Mesothelial cell of epicardium (in vitro differentiated cells): ENCODE measurements at regions not wholly inside any gene's neighbourhood (a gene's known extent, or its start where the extent isn't known, plus 50 kb on each side); places are given as distances from the start of the nearest gene placed in this dataset.

Source experiments
- DNase-seq, 2 experiments: peaks; one replicate each; pipeline ENCODE4 v3.0.0; 2021; ENCODE audit warnings: low spot score in 2 of 2; ENCODE audit not compliant: unreplicated experiment in 2 of 2
- H3K27ac Mint-ChIP-seq: 2 replicates; pipeline ENCODE4 v1.8.0; 2021; ENCODE audit warnings: mixed read lengths
- H3K27me3 Mint-ChIP-seq: 2 replicates; pipeline ENCODE4 v1.8.0; 2021; ENCODE audit warnings: low read depth, mixed read lengths
- H3K36me3 Mint-ChIP-seq: 2 replicates; pipeline ENCODE4 v1.8.0; 2021; ENCODE audit warnings: mixed read lengths
- H3K4me1 Mint-ChIP-seq: 2 replicates; pipeline ENCODE4 v1.8.0; 2021; ENCODE audit warnings: mixed read lengths
- H3K4me3 Mint-ChIP-seq: 2 replicates; pipeline ENCODE4 v1.8.0; 2021; ENCODE audit warnings: mild to moderate bottlenecking, moderate library complexity, mixed read lengths
- H3K9me3 Mint-ChIP-seq: 2 replicates; pipeline ENCODE4 v1.8.0; 2021; ENCODE audit warnings: mixed read lengths
- CTCF ChIP-seq: fragments of 200-600 bp; sonication (generic); IDR thresholded peaks from one replicate; pipeline ENCODE4 v1.5.0; 2021; ENCODE audit warnings: antibody characterized with exemption; ENCODE audit not compliant: unreplicated experiment

- TF ChIP-seq CTCF = no peak
- no peaks in the 10 kb centered on the region for H3K4me1 Mint-ChIP-seq
- H3K4me3 Mint-ChIP-seq = no peak overlapping the region
- no peak overlapping the region for H3K27ac Mint-ChIP-seq
- no peaks in the 10 kb centered on the region for H3K36me3 Mint-ChIP-seq
- H3K9me3 Mint-ChIP-seq = peaks cover 11% of the 10 kb centered on the region
- H3K27me3 Mint-ChIP-seq = no peaks in the 10 kb centered on the region
- DNase-seq = no peak
These were observed 88.8 kb upstream of the ELMO1 start for GRCh38 chr7:37537439-37537838.

GRCh38 chr7:37538945-37539344 lies 90.3 kb upstream of the ELMO1 start:
- no peak for DNase-seq
- Mint-ChIP-seq H3K9me3 (peaks cover 8% of the 10 kb centered on the region), H3K4me1 (no peaks in the 10 kb centered on the region), H3K27ac (no peak overlapping the region), H3K4me3 (no peak overlapping the region), H3K36me3 (no peaks in the 10 kb centered on the region), H3K27me3 (peaks cover 2% of the 10 kb centered on the region)
- no peak for TF ChIP-seq CTCF

DNA sequence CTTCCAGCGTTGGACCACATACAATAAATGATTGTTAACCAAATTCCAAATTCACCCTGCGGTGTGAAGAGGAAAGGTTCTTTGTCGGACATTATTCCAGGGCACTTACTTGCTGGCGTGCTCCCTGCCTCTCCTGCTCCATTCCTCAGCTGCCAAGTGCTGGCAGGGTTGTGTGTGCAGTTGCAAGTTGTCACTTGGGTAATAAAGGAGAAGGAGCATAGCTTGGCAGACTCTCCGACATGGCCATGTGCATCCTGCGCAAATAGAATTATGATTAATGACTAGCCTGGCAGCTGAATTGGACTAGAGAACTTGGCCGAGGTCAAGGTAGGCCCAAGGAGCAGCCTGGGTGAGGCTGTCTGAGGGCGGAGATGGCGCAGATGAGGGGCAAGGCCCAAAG lies 92.3 kb upstream of the ELMO1 start:
- DNase-seq = no peak
- H3K4me1 Mint-ChIP-seq = peaks cover 9% of the 10 kb centered on the region
- H3K27me3 Mint-ChIP-seq = peaks cover 14% of the 10 kb centered on the region
- no peak for TF ChIP-seq CTCF
- H3K27ac Mint-ChIP-seq = no peak overlapping the region
- no peaks in the 10 kb centered on the region for H3K36me3 Mint-ChIP-seq
- H3K9me3 Mint-ChIP-seq = peaks cover 7% of the 10 kb centered on the region
- H3K4me3 Mint-ChIP-seq = no peak overlapping the region

DNA sequence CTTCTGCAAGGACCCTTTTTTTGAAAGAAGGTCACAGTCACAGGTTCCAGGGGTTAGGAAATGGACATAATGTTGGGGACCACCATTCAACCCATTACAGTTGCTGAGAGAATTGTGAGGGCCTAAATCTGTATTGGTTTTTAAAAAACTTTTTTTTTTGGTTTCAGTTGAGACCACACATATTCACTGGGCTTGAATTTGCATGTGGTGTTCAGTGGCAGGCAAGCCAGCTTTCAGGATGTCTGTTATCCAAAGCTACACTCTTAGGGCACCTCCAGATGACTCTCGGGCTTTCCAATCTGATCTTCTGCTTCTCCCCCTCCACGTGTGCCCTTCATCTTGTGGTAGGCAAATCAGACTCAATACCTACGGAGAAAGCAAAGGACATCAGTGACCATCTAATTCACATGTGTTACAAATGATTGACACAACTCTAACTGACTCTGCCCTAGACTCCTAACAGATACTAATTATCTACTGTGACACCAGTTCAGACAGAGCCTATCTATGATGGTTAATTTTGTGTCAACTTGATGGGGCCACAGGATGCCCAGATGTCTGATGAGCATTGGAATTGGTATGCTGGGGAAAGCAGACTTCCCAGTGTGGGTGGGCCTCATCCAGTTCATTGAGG lies 93.3 kb upstream of the ELMO1 start:
- peaks cover 18% of the 10 kb centered on the region for H3K27me3 Mint-ChIP-seq
- no peak for DNase-seq
- no peak overlapping the region for H3K4me3 Mint-ChIP-seq
- TF ChIP-seq CTCF = no peak
- H3K27ac Mint-ChIP-seq = no peak overlapping the region
- peaks cover 7% of the 10 kb centered on the region for H3K9me3 Mint-ChIP-seq
- no peaks in the 10 kb centered on the region for H3K36me3 Mint-ChIP-seq
- H3K4me1 Mint-ChIP-seq = peaks cover 18% of the 10 kb centered on the region

DNA sequence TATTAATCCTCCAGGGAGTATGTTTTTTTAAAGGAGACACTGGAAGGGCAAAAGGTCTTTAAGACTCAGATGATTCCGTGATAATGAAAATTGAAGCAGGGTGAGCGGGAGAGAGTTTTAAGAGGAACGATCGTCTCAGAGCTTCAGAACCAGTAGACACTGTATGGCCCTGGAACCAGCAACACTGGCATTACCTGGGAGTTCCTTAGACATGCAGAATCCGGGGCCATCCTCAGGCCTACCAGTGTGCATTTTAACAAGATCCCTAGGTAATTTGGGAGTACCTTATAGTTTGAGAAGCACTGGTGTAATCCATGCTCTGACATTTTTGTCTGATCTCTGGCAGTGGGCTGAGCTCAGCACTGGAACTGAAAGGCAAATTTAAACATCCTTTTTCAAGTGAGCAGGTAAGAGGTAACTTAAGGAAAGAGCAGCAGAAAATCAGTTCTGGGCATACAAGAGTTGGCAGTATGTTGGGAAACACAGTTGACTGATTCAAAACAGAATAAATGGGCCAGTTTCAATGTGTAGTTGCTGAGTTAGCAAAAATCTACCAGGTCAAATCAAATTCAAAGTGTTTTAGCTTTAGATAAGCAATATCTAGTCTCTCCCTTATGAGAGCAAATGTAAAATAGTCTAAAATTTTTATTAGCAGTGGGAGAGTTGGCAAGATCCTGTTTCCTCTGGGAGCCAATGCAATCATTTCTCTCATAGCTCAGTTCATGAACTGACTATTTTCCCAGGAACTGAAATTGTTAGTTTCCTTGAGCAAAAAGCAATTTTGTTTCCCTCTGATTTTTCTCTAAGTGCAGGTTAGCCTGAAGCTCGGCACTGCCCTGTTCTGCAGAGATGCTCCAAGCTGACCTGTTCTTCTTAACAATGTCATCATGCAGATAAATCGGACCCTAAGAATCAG lies 97.2 kb upstream of the ELMO1 start:
- H3K4me3 Mint-ChIP-seq = no peak overlapping the region
- no peak for TF ChIP-seq CTCF
- H3K27ac Mint-ChIP-seq = peak overlapping the region; percentile 41
- peaks cover 7% of the 10 kb centered on the region for H3K9me3 Mint-ChIP-seq
- peaks cover 29% of the 10 kb centered on the region for H3K27me3 Mint-ChIP-seq
- peaks cover 42% of the 10 kb centered on the region for H3K4me1 Mint-ChIP-seq
- no peaks in the 10 kb centered on the region for H3K36me3 Mint-ChIP-seq
- DNase-seq = no peak
